NCI-H146 treated with DMSO at 0.1 percent for 48 hours (cell line): ENCODE measurements at regions not wholly inside any gene's neighbourhood (a gene's known extent, or its start where the extent isn't known, plus 50 kb on each side); places are given as distances from the start of the nearest gene placed in this dataset.

Experiments
- DNase-seq: peaks from one replicate; lab custom pipeline; 2025; ENCODE audit not compliant: unreplicated experiment; lab: John Stamatoyannopoulos, UW

DNA sequence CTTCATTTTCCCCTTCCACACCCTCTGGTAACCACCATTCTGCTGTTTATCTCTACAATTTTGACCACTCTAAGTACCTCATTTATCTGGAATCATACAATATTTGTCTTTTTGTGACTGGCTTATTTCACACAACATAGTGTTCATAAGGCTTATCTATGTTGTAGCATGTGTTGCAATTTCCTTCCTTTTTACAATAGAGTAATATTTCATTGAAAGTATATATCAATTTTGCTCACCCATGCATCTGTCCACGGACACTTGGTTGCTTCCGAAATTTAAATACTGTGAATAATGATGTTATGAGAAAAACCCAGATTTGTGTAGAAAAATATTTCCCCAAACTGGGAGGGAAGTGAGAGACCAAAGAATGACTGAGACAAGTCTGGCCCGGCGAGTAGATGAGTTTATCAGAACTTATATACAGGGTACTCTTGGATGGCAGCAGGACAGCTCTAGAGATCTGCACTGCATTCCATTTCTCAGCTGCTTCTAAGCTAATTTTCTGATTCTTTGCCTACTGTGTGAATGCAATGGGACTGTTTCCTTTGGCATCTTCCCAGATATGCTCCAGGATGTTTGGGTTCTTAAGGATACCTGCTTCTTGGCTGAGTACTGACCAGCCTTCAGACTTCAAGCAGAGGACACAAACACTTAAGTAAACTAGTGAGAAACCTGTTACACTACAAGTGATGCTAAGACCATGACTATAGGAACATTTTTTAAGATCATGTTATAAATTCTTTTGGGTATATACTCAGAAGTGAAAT, 834.0 kb upstream of the PCDH9 start:
- DNase-seq = no peak

GRCh38 chr13:68063181-68063580, 833.0 kb upstream of the PCDH9 start:
- no peak for DNase-seq

DNA sequence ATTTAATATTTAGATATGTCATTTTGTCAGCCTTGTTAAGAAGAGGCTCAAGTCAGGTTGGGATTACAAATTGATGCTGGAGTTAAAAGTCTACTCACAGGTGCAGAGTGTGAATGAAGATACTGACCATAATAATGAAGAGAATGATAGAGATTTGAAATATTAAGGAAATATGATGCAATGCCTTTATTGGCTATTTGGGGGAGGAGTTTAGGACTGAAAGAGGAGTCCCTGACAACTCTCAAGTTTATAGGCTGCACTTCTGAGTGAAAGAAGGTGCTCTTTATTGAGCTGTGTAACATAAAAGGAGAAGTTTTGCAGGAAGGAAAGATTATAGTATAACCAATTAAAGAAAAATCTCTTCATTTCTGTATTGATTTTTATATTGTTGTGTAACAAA, 827.7 kb upstream of the PCDH9 start:
- DNase-seq = no peak

- DNase-seq = no peak
Measured at GRCh38 chr13:68056816-68057710, 826.9 kb upstream of the PCDH9 start.

DNA sequence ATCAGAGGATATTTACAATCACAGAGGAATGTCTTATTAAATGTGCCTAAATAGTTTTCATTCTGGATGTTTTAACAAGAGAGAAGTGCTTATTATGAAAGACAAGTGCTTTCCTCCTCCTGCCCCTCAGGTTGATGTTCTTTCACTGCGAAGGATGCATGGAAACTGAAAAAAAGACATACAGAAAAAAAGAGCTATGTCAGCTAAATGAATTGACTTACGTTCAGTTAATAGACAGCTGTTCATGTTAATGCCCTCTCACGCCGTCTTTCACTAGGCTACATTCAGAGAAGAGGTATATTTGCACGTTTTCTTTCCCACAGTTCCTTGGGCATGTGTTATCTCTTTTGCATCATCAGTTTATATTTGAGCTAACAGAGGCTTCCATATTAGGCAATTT, 821.8 kb upstream of the PCDH9 start:
- no peak for DNase-seq

GRCh38 chr13:68050761-68051160, 820.6 kb upstream of the PCDH9 start:
- DNase-seq = no peak

DNA sequence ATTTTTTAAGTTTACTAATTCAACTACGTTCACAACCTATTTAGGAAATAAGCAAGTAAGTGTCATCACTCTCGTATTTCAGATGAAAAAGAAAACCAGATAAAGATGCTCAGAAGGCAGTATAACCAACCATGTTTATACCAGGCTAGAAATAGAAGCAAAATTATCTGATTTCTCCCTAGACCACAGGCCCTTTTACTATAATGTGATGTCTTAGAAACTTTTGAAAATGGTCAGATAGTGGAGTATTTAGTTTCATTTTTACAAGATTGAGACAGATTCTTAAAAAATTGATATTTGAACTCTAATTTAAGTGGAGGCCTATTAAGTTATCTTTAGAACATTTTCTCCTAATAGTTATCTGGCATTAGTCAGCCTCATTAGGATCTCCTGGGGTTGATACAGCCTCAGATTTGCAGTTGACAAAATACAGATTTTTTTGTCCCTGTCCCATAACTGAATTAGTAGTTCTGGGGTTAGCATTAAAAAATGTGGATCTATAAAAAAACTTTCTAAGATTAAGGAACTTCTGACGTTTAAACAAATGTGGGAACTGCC, 818.7 kb upstream of the PCDH9 start:
- DNase-seq = no peak

DNA sequence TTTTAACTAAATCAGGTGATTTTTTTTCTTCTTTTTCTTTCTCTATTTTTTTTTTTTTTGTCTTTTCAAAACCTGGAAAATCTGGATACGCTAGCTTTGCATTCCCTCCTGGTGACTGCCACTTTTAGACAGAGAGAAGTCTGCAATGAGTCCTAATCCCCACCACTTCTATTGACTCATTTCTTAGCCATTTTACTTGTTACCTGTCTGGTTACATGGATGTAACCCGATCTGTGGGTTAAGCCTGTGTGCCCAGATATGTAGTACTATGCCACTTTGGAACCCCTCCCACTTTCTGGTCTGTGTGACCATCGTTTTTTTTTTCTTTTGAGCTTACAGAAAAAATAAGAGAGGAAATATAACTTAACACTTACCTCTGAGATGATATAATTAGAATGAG, 817.8 kb upstream of the PCDH9 start:
- DNase-seq = no peak

- DNase-seq = no peak
Measured at GRCh38 chr13:68046903-68047302, 816.8 kb upstream of the PCDH9 start.

- DNase-seq = no peak
Measured at GRCh38 chr13:68030152-68030809, 800.1 kb upstream of the PCDH9 start.

DNA sequence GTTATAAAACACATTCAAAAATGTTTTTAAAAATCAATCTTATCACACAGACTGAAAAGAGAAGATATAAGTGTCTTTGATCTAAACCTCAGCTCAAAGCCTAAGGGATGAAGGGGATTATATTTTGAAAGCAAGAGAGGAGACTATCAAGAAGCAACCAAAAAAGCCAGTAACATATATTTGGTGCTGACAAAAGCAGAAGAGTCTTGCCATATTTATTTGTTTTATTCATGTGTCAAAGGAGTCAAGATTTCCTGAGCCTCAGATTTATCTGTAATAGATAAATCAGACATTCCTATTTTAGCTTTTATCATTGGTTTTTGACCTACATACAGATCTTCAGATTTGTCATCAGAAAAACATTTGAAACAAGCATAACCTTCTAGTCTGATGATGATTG, 798.6 kb upstream of the PCDH9 start:
- no peak for DNase-seq

GRCh38 chr13:68027306-68027705, 797.2 kb upstream of the PCDH9 start:
- DNase-seq = no peak

- no peak for DNase-seq
Measured at GRCh38 chr13:68026077-68026476, 795.9 kb upstream of the PCDH9 start.

DNA sequence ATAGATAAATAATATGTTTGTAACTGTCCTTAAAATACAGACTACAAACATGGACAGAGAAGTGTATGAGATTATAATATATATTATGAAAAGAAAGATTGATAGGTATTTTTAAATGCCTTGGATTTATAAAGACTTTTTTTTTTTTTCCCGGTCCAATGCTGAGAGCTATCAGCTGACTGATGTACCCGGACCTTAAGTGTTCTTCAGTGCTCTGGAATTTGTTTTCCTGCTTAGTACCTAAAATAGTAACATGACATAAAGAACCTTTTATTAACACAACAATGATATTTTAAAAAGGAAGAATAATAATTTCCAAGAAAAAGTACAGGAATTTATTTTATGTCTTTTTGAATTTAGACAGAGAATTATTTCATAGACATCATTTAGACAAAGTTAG, 795.5 kb upstream of the PCDH9 start:
- no peak for DNase-seq

DNA sequence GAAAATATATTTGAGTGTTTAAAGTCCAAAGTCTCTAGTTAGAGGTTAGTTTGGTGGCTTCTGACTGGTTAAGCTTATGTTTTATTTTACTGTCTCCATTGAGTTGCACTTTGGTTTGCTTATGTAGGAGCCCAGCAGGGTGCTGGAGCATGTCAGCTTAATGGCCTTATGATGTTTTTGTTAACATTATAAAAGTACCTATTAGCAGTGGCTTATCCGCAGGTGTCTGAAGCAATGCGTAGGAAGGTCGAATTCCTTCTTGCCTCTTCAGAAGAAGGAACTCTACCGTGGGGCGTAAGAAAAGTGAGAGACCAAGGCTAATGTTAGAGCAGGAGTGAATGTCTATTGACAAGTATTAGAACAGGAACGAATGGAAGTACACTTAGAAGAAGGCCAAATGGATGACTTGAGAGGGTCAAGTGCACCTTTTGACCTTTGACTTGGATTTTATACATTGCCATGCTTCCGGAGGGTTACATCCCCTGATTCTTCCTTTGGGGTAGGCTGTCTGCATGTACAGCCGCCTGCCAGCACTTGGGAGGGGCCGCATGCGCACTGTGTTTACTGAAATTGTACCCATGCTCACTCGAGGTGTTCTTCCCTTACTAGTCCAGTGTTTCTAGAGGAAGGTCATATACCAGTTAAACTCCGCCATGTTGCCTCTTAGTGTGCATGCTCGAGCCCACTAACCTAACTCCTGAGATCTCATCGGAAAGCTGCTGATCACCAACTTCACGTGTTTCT, 793.9 kb upstream of the PCDH9 start:
- DNase-seq = no peak

GRCh38 chr13:68019901-68020300, 789.8 kb upstream of the PCDH9 start:
- no peak for DNase-seq

DNA sequence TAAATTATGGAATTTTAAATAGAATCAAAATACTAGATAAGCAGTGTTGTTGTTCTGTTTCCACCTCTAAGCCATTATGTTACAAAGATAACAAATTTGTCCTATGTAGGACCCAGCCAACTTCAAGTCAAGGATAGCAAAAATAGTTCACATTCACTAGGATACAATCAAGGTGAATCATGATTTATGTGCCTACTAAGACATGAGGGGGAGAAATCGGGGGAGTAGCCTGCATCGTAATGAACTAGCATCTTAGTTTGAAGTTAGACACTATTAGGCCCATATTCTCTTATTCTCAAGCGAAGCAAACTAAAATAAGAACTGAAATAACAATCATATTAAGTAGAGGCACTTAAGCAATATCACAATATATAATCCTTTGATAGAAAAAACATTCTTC, 779.4 kb upstream of the PCDH9 start:
- no peak for DNase-seq

- DNase-seq = no peak
Measured at GRCh38 chr13:68007576-68007975, 777.4 kb upstream of the PCDH9 start.

- DNase-seq = no peak
Measured at GRCh38 chr13:67996101-67996500, 766.0 kb upstream of the PCDH9 start.

GRCh38 chr13:67990868-67991267, 760.7 kb upstream of the PCDH9 start:
- no peak for DNase-seq

DNA sequence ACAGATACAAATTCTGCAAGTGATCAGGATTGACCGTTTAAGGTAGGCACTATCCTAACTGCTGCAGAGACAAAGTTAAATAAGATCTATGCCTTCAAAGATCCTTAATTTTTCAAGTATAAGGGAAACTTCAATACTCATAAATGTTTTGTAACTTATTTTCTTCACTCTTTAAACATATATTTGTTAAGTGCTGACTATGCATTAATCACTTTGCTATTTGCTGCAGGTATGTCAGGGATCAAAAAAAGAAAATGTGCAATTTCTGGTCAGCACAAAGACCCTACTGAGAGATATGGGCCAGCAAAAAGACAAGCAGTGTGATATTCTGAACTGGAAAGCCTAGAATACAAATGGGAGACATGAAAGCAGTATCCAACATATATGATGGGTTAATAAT, 756.1 kb upstream of the PCDH9 start:
- DNase-seq = no peak
